Activated T-cell treated with anti-CD3 and anti-CD28 coated beads, Interleukin-2, amount 50 U/mL, for 24 hours (primary cell): ENCODE measurements at regions not wholly inside any gene's neighbourhood (a gene's known extent, or its start where the extent isn't known, plus 50 kb on each side); places are given as distances from the start of the nearest gene placed in this dataset.

Experiments
- DNase-seq: peaks from one replicate; pipeline ENCODE4 v3.0.0-alpha.2; 2020
- H3K27ac Mint-ChIP-seq: 2 replicates; pipeline ENCODE4 v1.8.0; 2020; ENCODE audit warnings: mild to moderate bottlenecking, mixed read lengths
- H3K27me3 Mint-ChIP-seq: 2 replicates; pipeline ENCODE4 v1.8.0; 2020; ENCODE audit warnings: mixed read lengths
- H3K36me3 Mint-ChIP-seq: 2 replicates; pipeline ENCODE4 v1.8.0; 2020; ENCODE audit warnings: low read depth, mixed read lengths
- H3K4me1 Mint-ChIP-seq: 2 replicates; pipeline ENCODE4 v1.8.0; 2020; ENCODE audit warnings: low read depth, mixed read lengths
- H3K4me3 Mint-ChIP-seq: 2 replicates; pipeline ENCODE4 v1.8.0; 2020; ENCODE audit warnings: mild to moderate bottlenecking, moderate library complexity, mixed read lengths
- H3K9me3 Mint-ChIP-seq: 2 replicates; pipeline ENCODE4 v1.8.0; 2020; ENCODE audit warnings: mixed read lengths

DNA sequence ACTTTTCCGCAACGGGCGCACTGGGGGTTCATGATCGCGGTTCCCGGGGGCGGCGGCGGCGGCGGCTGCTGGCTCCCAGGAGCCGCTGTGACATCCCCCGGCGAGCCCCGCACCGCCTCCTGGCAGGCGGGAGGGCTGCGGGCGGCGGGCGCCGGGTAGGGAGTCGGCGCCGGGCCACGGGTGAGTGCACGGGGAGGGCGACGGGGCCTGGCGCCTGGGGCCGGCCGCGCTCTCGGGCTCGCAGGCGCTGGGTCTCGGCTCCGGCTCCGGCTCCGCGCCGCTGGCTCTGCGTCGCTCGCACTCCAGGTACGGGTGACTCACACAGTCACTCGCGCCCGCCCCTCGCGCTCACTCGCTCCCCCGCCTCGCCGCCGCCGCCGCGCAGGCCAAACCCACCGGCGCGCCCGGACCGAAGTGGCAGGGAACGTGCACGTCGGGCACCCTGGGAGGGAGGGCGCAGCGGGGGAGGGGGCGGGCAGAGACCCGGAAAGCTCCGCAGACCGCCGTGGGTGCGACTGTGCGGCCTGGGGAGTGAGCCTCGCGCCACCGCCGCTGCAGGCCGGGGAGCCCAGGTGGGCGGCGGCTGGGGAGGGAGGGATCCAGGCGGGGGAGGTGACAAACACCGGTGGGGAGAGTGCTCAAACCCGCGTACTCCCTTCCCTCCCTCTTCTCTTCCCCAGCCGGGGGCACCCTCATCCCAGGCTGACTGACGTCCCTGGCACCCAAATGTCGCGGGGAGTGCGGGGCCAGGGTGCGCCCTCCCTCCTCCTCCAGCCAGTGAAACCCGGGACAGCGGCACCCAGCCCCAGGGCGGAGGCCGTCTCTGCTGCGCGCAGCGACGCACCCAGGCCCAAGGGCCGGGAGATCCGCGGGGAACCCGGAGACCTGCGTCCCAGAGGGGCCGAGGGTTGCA lies 276.9 kb upstream of the NEBL start:
- Mint-ChIP-seq H3K9me3 (no peaks in the 10 kb centered on the region), H3K4me3 (peak overlapping the region; percentile 71), H3K27ac (no peak overlapping the region), H3K27me3 (peaks cover 63% of the 10 kb centered on the region), H3K4me1 (peaks cover 9% of the 10 kb centered on the region), H3K36me3 (no peaks in the 10 kb centered on the region)
- peak; percentile 52 for DNase-seq

DNA sequence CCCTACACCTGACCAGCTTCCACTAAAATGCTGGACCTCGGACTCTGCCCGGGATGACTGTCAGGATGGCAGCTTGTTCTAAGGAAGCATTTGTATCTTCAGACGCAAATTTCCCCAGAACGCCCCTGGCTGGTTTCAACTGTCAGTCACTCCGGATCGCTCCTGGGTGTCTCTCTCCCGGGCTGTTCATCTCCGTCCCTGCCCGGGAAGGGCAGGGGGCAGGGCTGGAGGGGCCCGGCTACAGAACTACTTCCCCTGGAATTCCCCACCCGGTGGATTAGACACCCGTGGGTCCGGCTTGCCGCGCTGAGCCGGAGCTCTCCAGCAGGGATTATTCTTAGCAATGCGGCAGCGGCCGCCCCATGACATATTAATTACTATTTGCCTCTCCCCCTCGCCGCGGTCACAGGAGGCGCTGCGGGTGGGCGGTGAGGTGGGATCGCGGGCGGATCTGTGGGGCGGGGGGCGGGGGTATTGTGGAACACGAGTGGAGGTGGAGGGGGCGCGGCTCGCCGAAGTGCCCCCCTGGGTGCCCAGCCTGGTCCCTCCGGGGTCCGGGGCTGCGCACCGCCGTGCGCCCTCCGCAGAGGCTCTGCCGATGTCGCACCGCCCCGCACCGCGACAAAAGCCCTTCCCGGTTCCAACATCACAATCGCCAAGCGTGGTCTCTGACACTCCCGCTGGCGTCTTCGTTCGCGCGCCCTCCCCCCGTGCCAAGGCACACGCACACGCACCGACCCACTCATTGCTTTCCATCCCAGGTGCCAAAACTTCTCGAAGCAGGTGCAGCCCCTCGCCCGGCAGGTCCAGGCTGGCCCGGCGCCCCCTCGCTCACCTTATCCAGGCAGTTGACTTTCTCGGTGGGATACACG lies 276.1 kb upstream of the NEBL start:
- H3K4me1 Mint-ChIP-seq = peaks cover 9% of the 10 kb centered on the region

DNA sequence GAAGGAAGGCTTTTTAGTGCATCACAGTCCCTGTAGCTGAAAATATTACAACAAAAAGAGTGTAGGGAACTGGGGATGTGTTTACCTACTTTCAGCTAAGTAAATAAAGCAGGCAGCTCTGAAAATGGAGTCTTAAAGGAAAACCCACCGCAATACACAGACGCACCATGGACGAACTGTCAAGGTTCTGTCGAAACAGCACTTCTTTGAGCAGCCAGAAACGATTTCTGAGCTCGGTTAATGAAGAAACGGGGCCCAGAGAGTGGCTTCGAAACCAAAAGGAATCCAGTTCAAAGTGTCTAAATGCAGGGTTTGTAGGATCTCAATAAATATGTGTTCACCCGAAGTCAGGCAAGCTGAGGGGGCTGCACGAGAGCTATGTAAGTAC lies 275.4 kb upstream of the NEBL start:
- H3K27ac Mint-ChIP-seq = no peak overlapping the region
- H3K4me3 Mint-ChIP-seq = peak overlapping the region; percentile 27
- peaks cover 9% of the 10 kb centered on the region for H3K4me1 Mint-ChIP-seq
- no peak for DNase-seq
- H3K36me3 Mint-ChIP-seq = no peaks in the 10 kb centered on the region
- H3K9me3 Mint-ChIP-seq = no peaks in the 10 kb centered on the region
- peaks cover 59% of the 10 kb centered on the region for H3K27me3 Mint-ChIP-seq

More for the DNA sequence above, 276.1 kb upstream of the NEBL start:
- Mint-ChIP-seq H3K36me3 (no peaks in the 10 kb centered on the region), H3K27ac (no peak overlapping the region), H3K9me3 (no peaks in the 10 kb centered on the region), H3K4me3 (peak overlapping the region; percentile 71), H3K27me3 (peaks cover 63% of the 10 kb centered on the region)
- no peak for DNase-seq

DNA sequence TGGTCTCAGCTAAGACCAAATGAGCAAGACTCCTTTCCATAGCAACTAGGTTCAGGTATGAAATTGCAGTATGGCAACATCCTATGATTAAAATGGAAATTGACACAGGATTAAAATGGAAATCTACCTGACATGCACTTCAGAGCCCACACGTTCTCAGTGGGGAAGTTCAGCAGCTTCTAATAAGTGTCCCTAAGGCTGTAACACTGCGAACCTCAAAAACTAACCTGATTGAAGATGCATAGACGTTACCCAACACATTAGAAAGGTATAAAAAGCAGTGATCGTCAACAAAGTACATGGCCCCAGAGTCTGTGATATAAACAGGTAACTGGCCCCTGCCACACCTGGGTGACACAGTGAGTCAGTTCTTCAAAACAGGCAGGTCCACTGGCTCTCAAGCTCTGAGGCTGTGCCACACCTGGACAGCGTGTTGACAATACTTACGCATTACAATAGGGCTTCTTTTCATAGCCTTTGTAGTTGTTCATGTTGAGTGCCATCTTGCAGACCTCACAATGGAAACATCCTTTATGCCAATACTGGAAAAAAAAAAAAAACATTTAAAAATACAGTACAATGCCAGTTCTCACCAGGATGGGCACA lies 274.9 kb upstream of the NEBL start:
- Mint-ChIP-seq H3K27ac (no peak overlapping the region), H3K27me3 (peaks cover 57% of the 10 kb centered on the region), H3K4me1 (peaks cover 9% of the 10 kb centered on the region), H3K36me3 (no peaks in the 10 kb centered on the region), H3K9me3 (no peaks in the 10 kb centered on the region), H3K4me3 (no peak overlapping the region)
- no peak for DNase-seq

DNA sequence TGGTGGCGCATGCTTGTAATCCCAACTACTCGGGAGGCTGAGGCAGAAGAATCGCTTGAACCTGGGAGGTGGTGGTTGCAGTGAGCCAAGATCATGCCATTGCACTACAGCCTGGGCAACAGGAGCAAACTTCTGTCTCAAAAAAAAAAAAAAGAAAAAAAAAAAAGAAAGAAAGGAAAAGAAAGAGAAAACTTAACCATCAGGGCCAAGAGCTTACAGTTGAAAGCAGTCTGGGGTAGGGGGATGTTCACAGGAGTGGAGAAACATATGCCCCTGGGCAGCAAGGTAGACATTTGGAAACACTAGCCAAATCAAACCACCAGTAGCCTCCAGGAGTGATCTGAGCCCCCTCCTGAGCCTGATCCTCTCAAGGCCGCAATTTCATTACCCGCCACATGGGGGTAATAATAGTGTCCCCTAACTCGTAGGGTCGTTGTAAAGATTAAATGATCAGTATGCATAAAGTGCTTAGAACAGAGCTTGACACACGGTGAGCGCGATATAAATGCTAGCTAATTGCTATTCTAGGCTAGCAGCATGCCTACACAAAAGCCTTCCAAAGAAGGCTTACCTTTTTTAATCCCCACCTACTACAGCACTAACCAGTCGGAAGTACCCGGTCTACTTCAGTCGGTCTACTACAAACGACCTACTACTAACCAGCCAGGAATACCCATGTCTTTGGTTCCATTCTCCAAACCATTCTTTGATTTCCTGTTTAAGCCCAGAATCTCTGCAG lies 274.3 kb upstream of the NEBL start:
- Mint-ChIP-seq H3K9me3 (no peaks in the 10 kb centered on the region), H3K27ac (no peak overlapping the region), H3K36me3 (no peaks in the 10 kb centered on the region), H3K4me3 (no peak overlapping the region), H3K4me1 (peaks cover 9% of the 10 kb centered on the region), H3K27me3 (peaks cover 50% of the 10 kb centered on the region)
- no peak for DNase-seq

DNA sequence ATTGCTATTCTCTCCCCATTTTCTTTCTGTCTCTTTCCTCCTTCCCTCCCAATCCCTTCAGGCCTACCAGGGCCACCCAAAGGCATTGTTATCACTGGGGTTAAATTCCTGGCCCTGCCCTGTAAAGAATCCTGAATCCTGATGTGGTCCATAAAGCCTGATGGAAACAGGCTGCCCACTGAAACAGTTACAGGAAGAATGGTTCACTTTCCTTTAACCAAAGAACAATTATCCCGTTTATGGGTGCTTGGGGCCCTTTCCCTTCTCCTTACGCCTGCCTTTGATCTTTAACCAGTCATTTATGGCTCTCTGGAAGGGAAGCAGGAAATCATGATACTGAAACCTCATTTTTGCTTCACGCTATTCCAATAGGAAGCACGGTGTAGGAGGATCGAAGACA lies 273.1 kb upstream of the NEBL start:
- Mint-ChIP-seq H3K36me3 (no peaks in the 10 kb centered on the region), H3K4me3 (no peak overlapping the region), H3K4me1 (peaks cover 9% of the 10 kb centered on the region), H3K27me3 (peaks cover 38% of the 10 kb centered on the region), H3K9me3 (no peaks in the 10 kb centered on the region), H3K27ac (no peak overlapping the region)
- DNase-seq = no peak

DNA sequence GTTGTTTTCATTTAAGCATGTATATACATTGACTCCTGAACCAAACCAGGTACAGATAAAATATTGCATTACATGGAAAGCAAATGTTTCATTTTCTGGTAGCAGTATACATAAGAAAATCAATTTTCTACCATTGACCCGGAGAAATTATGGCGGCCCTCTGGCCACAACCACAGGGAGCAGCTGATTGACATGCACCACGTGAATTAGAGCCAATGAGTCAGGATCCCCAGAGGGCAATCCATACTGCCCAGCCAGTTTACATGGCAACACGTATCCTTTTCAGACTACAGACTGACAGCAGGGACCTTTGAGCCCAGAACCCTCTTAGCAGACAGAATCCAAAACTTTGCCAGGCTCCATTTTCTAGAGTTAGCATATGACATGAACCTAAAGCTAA lies 272.2 kb upstream of the NEBL start:
- H3K4me3 Mint-ChIP-seq = no peak overlapping the region
- no peaks in the 10 kb centered on the region for H3K9me3 Mint-ChIP-seq
- DNase-seq = no peak
- no peak overlapping the region for H3K27ac Mint-ChIP-seq
- no peaks in the 10 kb centered on the region for H3K36me3 Mint-ChIP-seq
- peaks cover 31% of the 10 kb centered on the region for H3K27me3 Mint-ChIP-seq
- H3K4me1 Mint-ChIP-seq = peaks cover 7% of the 10 kb centered on the region

DNA sequence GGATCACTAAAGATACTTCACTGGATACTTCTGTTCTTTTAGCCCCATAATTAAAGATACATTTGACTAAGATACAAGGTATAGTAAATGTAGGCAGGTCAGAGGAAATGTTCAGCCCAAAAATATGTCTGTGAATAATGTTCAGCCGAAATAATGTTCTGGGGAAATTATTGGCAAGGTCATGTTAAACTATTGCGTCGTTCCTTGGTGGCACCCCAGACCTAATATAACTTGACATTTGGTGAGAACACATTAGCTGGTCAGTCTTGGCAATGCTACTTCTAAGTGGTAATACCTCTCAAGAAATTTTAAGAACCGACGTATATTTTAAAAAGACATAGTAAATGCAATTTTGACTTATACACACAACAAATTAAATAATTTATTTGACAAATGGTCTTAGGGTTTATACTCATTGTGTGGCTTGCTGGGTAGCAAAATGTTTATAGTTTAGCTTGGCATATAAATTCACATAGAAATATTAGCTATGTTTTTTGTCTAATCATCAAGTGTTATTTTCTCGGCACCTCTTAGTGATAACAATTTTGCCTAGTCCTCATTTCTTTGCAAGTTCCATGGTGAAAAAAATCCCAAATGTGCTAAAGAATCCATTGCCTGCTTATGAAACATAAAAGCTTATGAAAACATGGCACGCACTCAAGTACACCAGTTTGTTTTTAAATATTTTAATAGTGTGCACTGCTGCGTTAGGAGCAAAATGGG lies 270.3 kb upstream of the NEBL start:
- no peaks in the 10 kb centered on the region for H3K9me3 Mint-ChIP-seq
- no peak overlapping the region for H3K27ac Mint-ChIP-seq
- peaks cover 2% of the 10 kb centered on the region for H3K4me1 Mint-ChIP-seq
- peaks cover 20% of the 10 kb centered on the region for H3K27me3 Mint-ChIP-seq
- no peaks in the 10 kb centered on the region for H3K36me3 Mint-ChIP-seq
- no peak overlapping the region for H3K4me3 Mint-ChIP-seq
- no peak for DNase-seq

DNA sequence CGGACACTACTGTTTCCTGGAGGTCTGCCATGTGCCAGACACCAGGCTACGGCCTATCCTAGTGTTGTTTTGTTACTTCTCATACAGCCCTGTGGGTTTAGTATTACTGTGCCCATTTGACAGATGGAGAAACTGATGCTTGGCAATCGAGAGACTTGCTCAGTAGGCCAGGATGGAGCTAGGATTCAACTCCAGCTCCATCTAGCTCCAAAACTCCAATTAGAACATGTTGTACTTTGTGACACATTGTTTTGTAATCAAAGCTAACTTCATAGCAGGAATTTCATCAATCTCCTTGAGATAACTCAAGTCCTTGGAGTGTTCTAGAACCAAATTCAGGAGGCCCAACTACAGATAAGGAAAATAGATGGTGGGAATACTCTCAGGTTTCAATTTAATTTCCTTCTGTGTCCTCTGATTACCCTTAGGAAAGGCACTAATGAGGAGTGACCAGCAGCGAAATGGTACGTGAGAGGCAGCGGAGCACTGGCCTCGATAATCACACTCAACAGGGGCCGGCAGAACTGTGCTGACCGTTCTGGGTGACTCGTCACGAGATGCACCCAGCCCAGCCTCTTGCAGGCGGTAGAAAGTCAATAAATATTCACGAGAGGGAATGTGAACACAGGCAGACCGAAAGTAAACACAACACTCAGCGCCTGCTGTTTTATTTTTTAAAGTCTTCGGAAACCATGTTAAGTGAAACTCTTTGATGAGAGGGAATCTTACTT lies 269.6 kb upstream of the NEBL start:
- Mint-ChIP-seq H3K4me1 (no peaks in the 10 kb centered on the region), H3K4me3 (no peak overlapping the region), H3K36me3 (no peaks in the 10 kb centered on the region), H3K27ac (no peak overlapping the region), H3K9me3 (no peaks in the 10 kb centered on the region), H3K27me3 (peaks cover 13% of the 10 kb centered on the region)
- DNase-seq = no peak

DNA sequence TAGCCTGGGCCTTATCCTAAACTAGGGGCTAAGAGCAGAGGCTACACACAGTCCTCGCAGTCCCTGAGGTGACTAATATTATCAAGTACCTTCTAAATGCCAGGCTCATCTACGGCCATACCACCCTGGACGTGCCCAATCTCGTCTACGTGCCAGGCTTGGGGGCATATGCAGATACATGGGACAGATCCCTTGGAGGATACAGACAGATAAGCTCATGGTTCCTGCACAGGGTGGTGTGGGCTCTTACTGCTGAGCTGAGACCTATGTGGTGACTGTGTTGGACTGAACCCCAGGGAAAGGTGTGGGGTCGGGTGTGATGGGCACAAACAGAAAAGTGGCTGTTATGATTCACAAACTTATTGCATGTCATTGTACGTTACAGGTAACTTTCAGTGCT lies 268.4 kb upstream of the NEBL start:
- no peaks in the 10 kb centered on the region for H3K4me1 Mint-ChIP-seq
- H3K4me3 Mint-ChIP-seq = no peak overlapping the region
- no peaks in the 10 kb centered on the region for H3K9me3 Mint-ChIP-seq
- DNase-seq = no peak
- peaks cover 4% of the 10 kb centered on the region for H3K27me3 Mint-ChIP-seq
- no peaks in the 10 kb centered on the region for H3K36me3 Mint-ChIP-seq
- H3K27ac Mint-ChIP-seq = no peak overlapping the region

DNA sequence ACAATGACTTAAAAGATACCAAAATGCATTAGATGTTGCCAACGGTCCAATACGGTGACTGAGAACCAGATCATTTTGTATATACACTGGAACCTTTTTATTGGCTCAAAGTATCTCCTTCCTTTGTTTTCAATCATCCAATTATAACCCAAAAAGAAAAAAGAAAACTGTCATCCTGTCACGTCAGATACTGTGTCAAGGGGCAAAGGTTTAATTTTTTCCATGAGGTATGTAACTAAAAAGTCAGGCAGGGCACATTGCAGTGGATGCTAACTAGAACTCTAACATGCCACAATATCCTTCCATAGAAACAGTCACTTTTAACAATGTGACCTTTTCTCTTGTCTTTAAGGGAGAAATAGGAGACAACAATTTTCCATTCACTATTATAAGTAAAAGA lies 267.6 kb upstream of the NEBL start:
- H3K27ac Mint-ChIP-seq = no peak overlapping the region
- H3K36me3 Mint-ChIP-seq = no peaks in the 10 kb centered on the region
- DNase-seq = no peak
- H3K4me1 Mint-ChIP-seq = no peaks in the 10 kb centered on the region
- H3K9me3 Mint-ChIP-seq = no peaks in the 10 kb centered on the region
- peaks cover under 1% of the 10 kb centered on the region for H3K27me3 Mint-ChIP-seq
- no peak overlapping the region for H3K4me3 Mint-ChIP-seq

DNA sequence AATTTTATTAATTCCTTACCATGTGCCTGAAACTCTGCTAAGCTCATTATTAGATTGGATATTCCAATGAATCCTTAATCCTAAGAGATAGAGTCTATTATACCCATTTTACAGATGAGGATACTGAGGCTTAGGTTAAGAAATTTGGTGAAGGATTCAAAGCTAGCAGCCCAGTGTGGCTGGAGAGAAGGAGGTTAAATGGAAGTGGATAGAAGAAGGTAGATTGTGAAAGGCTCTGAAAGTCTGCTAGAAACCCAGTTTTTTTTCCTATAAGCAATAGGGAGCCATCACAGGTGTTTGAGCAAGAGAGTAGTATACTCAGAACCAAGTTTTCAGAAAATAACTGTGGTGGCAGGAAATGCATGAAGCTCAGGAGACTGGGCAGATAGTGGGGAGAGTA lies 265.8 kb upstream of the NEBL start:
- Mint-ChIP-seq H3K36me3 (no peaks in the 10 kb centered on the region), H3K27ac (no peak overlapping the region), H3K9me3 (no peaks in the 10 kb centered on the region), H3K4me1 (no peaks in the 10 kb centered on the region), H3K27me3 (peaks cover 11% of the 10 kb centered on the region), H3K4me3 (no peak overlapping the region)
- DNase-seq = no peak

DNA sequence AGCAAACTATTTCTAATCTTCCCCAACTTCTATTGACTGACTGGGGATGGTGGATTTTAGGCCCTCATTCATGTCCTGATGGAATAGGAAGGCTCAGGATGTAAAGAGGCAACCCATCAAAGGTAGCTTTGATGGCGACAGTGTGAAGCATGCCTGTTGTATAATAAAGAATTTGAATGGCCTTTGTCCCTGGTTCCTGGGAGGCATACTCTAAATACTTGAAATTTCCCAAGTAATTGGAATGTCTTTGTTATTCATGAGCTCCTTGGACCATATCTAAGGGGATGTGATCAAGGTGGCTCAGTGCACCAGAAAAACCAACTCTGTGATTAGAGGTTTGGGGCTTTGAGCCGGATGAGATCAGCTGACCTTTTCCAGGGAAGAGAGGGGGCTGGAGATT lies 264.5 kb upstream of the NEBL start:
- Mint-ChIP-seq H3K27ac (no peak overlapping the region), H3K4me1 (no peaks in the 10 kb centered on the region), H3K9me3 (no peaks in the 10 kb centered on the region), H3K4me3 (no peak overlapping the region), H3K27me3 (peaks cover 13% of the 10 kb centered on the region), H3K36me3 (no peaks in the 10 kb centered on the region)
- no peak for DNase-seq
